Hematopoietic multipotent progenitor cell treated with erythropoietin and hydrocortisone succinate and interleukin-3 and kit ligand, for 17 days (in vitro differentiated cells): ENCODE measurements at regions not wholly inside any gene's neighbourhood (a gene's known extent, or its start where the extent isn't known, plus 50 kb on each side); places are given as distances from the start of the nearest gene placed in this dataset.

ENCODE experiments used
- DNase-seq: peaks from one replicate; pipeline ENCODE4 v3.0.0-alpha.2; 2015; ENCODE audit warnings: low spot score

DNA sequence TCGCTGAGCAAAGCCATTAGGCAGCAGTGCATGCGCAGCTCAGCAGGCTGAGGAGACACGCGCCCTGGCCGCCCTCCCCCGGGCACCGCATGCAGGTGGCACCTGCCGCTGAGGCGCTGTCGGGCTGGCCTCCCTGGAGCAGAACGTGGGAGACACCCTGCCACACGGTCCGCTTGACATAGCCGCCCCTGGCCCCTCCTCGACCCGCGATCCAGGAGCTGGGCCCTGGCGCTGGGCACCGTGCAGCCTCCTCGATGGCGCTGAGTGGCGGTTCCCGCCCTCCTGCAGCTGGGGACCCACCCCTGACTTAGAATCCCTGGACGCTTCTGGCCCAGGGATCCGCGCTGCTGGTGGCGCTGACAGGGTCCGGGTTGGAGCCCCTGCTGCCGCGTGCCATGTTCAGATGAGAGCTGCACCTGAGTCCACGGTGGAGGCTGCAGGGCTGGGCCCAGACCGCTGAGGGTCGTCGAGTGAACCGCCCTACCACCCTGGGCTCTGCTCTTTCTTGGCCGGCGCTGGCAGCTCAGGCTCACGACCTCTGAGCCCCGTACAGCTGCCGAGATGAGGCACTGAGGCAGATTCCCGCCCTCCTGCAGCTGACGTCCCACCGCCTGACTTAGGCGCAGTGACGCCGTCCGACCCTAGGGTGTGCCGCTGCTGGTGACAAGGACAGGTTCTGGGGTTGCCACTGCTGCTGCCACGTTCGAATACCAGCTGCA is 116.8 kb downstream of the OR13A1 start:
- no peak for DNase-seq

DNA sequence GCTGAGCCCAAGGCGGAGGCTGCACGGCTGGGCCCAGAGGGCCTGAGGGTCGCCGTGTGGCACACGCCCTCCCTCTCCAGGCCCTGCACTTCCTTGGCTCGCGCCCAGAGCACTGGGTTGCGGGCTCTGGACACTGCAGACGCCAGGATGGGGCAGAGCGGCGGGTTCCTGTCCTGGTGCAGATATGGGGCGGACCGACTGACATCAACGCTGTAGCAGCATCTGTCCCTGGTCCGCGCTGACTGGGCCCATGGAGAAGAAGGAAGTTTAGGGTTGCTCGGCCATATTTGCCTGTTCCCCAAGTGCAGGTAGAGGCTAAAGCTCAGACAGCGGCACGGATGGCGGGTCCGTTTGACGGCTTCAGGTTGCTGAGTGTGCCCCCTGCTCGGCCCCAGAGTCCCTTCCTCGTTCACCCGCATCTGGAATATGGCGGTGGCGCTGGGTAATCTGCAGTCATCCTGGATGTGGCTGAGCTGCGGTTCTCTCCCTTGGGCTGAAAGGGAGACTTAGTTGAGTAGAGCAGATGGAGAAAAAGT is 116.1 kb downstream of the OR13A1 start:
- no peak for DNase-seq

- DNase-seq = no peak
Measured at GRCh38 chr10:45201271-45201670, 114.1 kb downstream of the OR13A1 start.

- no peak for DNase-seq
Measured at GRCh38 chr10:45202242-45202641, 113.2 kb downstream of the OR13A1 start.

GRCh38 chr10:45204954-45205775 is 110.2 kb downstream of the OR13A1 start:
- DNase-seq = no peak

DNA sequence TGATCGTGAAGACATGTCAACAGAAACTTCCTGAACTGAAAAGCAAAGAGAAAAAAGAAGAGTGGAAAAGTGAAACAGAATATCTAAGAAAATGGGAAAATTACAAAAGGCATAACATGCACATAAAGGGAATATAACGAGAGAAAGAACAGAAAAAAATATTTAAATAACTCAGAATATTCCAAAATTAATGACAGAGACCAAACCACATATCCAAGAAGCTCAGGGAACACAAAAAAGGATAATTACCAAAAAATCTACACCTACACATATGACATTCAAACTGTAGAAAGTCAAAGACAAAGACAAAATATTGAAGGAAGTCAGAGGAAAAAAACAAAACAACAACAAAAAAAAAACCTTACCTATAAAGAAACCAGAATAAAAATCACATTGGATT is 105.5 kb downstream of the OR13A1 start:
- no peak for DNase-seq

- no peak for DNase-seq
Measured at GRCh38 chr10:45211576-45211975, 103.8 kb downstream of the OR13A1 start.

DNA sequence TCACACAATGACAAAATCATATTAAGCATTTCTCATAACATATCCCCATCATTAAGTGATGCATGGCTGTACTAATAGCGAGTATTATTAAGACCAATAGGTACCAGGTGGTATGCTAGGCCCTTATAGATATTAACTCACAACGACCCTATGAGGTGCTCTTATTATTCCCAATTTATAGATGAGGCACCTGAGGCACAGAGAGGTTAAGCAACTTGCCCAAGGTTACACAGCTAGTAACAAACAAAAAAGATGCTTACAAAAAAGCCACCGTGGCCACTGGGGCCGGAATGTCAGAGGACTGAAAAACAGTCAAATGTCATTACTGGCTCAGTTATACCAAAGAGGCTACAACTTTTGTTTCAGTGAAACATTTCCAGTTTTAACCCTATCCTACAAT is 96.0 kb downstream of the OR13A1 start:
- DNase-seq = no peak

- no peak for DNase-seq
Measured at GRCh38 chr10:45220931-45221330, 94.5 kb downstream of the OR13A1 start.

DNA sequence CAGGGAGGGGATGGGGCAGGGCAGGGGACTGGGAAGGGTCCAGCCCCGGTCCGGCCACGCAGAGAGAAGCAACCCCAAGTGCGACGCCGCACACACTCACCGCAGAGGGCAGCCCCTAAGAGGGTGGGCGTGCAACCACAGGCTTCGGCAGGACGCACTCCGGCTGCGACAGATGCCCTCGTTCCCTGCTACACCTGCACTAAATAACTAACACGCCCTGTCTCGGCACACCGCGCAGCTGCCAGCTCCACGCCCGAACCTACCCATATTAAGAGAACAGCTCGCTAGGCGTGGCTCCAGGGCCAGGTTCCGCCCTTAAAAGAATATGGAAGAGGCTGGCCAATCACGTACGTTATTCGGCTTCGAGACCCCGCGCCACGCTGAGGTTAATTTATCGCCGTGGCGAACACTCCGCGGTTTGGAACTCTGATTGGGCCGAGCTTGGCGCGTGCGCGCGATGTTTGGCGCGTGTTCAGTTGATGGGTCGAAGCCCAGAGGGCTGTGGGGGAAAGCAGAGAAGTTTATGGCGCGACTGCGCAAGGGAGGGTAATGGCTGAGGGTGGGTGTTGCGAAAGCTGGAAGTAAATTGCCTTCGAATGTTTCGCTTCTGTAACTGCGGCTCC is 91.1 kb downstream of the OR13A1 start:
- DNase-seq = no peak

- DNase-seq = no peak
Measured at GRCh38 chr10:45227042-45227441, 88.4 kb downstream of the OR13A1 start.

DNA sequence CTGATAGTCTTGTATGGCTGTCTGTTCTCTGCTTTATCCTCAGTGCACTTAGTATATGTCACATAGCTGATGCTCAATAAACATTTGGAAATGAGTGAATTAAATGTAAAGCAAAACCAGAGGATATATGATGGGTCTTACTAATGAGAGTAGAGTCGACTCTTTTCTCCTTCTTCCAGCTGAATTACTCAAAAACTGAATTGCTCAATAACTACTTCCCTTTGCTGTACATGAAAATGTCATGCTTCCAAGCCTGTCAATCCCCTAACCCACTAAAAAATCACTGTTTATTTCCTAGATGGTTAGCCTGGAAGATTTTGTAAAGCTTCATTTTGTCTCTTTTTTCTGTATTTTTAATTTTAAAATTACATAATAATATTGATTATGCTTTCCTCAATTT is 88.0 kb downstream of the OR13A1 start:
- no peak for DNase-seq

DNA sequence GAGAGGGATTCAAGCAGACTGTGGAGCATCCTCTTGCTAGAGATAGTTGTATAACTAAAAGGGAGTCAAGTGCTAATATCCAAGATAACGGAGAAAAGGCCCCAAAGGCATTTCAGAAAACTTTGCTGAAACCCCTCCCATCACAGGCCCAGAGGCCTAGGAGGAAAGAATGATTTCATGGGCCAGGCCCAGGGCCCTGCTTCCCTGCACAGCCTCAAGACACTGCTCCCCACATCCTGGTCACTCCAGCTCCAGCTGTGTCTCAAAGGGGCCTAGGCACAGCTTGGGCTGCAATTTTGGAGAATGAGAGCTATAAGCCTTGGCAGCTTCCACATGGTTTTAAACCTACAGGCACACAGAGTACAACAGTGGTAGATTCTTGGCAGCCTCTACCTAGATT is 85.6 kb downstream of the OR13A1 start:
- no peak for DNase-seq

DNA sequence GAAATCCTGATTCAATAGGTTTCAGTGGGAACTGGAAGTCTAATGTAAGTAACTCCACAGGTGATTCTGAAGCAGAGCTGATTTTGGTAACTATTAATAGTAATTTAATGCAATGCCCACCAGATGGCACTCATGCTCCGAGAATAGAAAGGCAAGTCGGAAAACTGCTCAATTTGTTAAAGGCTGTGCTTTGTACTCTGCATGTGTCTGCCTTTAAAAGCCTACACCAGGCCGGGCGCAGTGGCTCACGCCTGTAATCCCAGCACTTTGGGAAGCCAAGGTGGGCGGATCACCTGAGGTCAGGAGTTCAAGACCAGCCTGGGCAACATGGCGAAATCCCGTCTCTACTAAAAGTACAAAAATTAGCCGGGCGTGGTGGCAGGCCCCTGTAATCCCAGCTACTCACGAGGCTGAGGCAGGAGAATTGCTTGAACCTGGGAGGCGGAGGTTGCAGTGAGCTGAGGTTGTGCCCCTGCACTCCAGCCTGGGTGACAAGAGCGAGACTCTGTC is 80.1 kb downstream of the OR13A1 start:
- peak; percentile 86 for DNase-seq

DNA sequence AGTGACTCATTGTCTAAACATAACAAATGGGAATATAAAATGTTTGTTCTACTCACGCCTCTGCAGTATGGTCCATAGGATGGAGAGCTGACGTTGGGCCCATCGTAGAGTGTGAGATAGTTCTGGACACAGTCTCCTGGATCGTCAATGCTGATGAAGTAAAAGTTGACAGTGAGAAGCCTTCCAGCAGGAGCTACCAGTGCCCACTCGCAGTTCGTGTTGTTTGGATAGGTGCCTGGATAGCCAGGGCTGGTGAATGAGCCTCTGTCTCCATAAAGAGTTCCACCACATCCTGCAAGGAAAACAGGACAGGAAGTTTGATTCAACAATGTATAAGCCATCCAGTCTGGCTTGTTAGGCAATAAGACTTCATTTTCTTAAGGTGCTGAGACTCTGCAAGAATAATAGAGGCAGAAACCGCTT is 79.6 kb downstream of the OR13A1 start:
- DNase-seq = no peak

DNA sequence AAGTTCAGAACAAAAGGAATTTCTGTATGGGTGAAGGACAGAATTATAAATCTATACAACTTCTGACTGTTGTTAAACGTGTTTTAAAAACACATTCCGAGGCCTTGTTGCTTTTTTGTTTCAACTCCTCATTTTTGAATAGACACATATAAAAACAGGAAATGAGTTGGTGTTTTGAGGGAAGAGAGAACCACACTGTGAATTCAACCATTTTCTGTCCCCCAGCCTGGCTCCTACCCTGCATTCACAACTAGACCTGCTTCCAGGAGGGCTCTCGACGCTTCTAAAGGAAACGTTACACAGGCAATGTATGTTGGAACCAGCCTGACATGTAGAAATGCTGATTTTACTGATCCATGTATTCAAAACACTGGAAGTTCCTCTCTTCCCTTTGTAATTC is 76.5 kb downstream of the OR13A1 start:
- no peak for DNase-seq

- no peak for DNase-seq
Measured at GRCh38 chr10:45239642-45240041, 75.8 kb downstream of the OR13A1 start.

DNA sequence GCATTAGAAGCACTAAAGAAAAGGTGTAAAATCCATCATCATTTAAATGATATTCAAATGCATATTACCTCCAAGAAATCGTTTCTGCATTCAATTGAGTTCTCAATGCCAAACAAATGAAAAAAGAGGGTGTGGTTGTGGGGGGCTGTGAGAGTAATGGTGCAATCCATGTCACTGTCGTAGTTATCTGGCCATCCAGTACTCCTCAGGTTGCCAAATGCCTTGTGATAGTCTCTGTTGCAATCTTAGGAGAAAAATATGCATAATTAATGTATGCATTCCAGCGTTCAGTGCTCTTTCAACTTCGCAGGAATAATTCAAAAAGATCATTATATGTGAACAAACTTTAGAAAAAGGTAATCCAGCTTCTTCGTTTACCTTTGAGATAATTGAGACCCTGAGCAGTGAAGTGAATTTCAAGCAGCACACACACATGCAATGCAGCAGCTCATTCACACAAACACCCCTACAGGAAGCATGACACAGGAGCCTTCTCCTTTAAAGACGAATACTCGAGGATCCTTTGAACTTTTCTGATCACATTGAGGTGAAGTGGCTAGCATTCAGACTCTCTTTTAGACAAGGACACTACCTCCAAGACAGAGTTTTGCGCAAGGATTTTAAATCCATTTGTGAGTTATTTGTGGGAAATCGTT is 73.4 kb downstream of the OR13A1 start:
- DNase-seq = no peak

DNA sequence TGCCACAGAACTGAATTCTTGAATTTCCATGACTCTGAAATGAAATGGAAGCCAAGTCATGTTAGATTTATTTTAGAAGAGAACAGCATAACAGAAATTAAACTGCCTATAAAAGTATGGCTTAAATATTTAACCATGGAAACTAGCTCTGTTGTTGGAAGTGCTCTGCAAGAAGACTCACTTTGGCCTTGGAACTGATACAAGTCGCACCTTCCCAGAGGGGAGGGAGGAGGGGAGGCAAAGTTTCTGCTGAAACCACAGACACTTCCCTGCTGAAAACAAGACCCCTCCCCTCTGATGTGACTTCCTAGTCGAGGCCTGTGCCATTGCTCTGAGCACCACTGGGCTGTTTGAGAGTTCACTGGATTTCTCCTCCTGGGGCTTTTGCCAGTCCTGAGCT is 72.1 kb downstream of the OR13A1 start:
- no peak for DNase-seq

- DNase-seq = no peak
Measured at GRCh38 chr10:45246522-45246921, 68.9 kb downstream of the OR13A1 start.

DNA sequence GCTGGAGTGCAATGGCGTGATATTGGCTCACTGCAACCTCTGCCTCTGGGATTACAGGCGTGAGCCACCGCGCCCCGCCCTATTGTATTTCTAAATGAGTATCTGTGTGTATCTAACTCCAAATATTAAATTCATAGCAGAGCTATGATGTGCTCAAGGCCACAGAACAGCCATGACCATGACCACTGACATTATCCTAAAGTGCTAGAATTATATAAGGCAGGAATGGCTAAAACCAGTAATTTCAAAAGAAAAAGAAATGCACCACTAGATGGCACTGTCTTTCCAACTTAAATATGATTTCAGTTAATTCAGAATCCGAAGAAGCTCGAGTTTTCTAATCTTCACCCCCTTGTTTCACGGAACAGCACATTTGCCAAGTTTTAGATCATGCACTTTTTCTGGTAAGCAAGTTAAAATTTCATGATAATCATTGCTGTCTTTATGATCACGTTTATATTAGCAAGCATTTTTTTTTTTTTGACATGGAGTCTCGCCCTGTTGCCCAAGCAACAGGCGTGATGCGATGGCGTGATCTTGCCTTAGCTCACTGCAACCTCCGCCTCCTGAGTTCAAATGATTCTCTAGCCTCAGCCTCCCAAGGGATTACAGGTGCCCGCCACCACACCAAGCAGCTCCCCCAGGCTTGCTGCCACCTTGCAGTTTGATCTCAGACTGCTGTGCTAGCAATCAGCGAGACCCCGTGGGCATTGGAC is 65.3 kb downstream of the OR13A1 start:
- peak; percentile 83 for DNase-seq
